Astrocyte (in vitro differentiated cells and primary cell): ENCODE measurements at regions not wholly inside any gene's neighbourhood (a gene's known extent, or its start where the extent isn't known, plus 50 kb on each side); places are given as distances from the start of the nearest gene placed in this dataset.
"Not testable (repeated sequence)": the region's sequence is repeated elsewhere in the genome, so short reads cannot be mapped to it uniquely, and the experiment has no call there.

ENCODE experiments used
- DNase-seq: peaks from one replicate; pipeline ENCODE4 v3.0.0-alpha.2; 2010; ENCODE audit warnings: low read depth
- FAIRE-seq: peaks from 2 replicates; lab custom pipeline; 2011; peaks lifted over from hg19 to GRCh38; lab: Jason Lieb, UNC
- H2AFZ ChIP-seq: 2 replicates; pipeline ENCODE4 v1.6.0; 2012; ENCODE audit warnings: low read depth, low read length, inconsistent platforms
- H3K27ac ChIP-seq: 2 replicates; pipeline ENCODE4 v1.5.1; 2011; ENCODE audit warnings: low read depth, low read length, inconsistent platforms
- H3K27me3 ChIP-seq: 2 replicates; pipeline ENCODE4 v1.6.0; 2011; ENCODE audit warnings: low read length, inconsistent platforms; ENCODE audit not compliant: insufficient read depth
- H3K36me3 ChIP-seq: 2 replicates; pipeline ENCODE4 v1.5.1; 2011; ENCODE audit warnings: low read length, inconsistent platforms; ENCODE audit not compliant: insufficient read depth
- H3K4me1 ChIP-seq: 2 replicates; pipeline ENCODE4 v1.5.1; 2011; ENCODE audit warnings: low read length, inconsistent platforms; ENCODE audit not compliant: insufficient read depth
- H3K4me2 ChIP-seq: 2 replicates; pipeline ENCODE4 v1.6.0; 2012; ENCODE audit warnings: low read length, inconsistent platforms
- H3K4me3 ChIP-seq: 2 replicates; pipeline ENCODE4 v1.5.1; 2011; ENCODE audit warnings: low read depth, mild to moderate bottlenecking, low read length, inconsistent platforms; ENCODE audit not compliant: insufficient read depth
- H3K79me2 ChIP-seq: 2 replicates; pipeline ENCODE4 v1.6.0; 2012; ENCODE audit warnings: mild to moderate bottlenecking, low read length, inconsistent platforms; ENCODE audit not compliant: insufficient read depth
- H3K9ac ChIP-seq: 2 replicates; pipeline ENCODE4 v1.6.0; 2012; ENCODE audit warnings: mild to moderate bottlenecking, low read length, inconsistent platforms
- H3K9me3 ChIP-seq: 2 replicates; pipeline ENCODE4 v1.5.1; 2012; ENCODE audit warnings: low read depth, mild to moderate bottlenecking, low read length, inconsistent platforms; ENCODE audit not compliant: insufficient read depth
- H4K20me1 ChIP-seq: 2 replicates; pipeline ENCODE4 v1.6.0; 2012; ENCODE audit warnings: low read length, inconsistent platforms; ENCODE audit not compliant: insufficient read depth
- H3K27ac Mint-ChIP-seq: one replicate; pipeline ENCODE4 v1.8.0; 2021; ENCODE audit warnings: mild to moderate bottlenecking, mixed read lengths; ENCODE audit not compliant: unreplicated experiment
- H3K27me3 Mint-ChIP-seq: one replicate; pipeline ENCODE4 v1.8.0; 2021; ENCODE audit warnings: low read depth, mixed read lengths; ENCODE audit not compliant: unreplicated experiment
- H3K36me3 Mint-ChIP-seq: one replicate; pipeline ENCODE4 v1.8.0; 2021; ENCODE audit warnings: low read depth, mixed read lengths; ENCODE audit not compliant: unreplicated experiment
- H3K4me1 Mint-ChIP-seq: one replicate; pipeline ENCODE4 v1.8.0; 2021; ENCODE audit warnings: low read depth, mixed read lengths; ENCODE audit not compliant: unreplicated experiment
- H3K4me3 Mint-ChIP-seq: one replicate; pipeline ENCODE4 v1.8.0; 2021; ENCODE audit warnings: mild to moderate bottlenecking, moderate library complexity, mixed read lengths; ENCODE audit not compliant: unreplicated experiment
- H3K9me3 Mint-ChIP-seq: one replicate; pipeline ENCODE4 v1.8.0; 2021; ENCODE audit warnings: mild to moderate bottlenecking, mixed read lengths; ENCODE audit not compliant: unreplicated experiment
- EZH2 ChIP-seq: IDR thresholded peaks from 2 replicates; pipeline ENCODE4 v1.6.1; 2012; ENCODE audit warnings: mild to moderate bottlenecking, low read length, inconsistent platforms; ENCODE audit not compliant: insufficient read depth
- TF ChIP-seq, protein P1 (sequence below): IDR thresholded peaks from 2 replicates; pipeline ENCODE4 v1.5.1; 2011; ENCODE audit warnings: low read depth, mild to moderate bottlenecking, inconsistent platforms, low read length, moderate library complexity; ENCODE audit not compliant: insufficient read depth

DNA sequence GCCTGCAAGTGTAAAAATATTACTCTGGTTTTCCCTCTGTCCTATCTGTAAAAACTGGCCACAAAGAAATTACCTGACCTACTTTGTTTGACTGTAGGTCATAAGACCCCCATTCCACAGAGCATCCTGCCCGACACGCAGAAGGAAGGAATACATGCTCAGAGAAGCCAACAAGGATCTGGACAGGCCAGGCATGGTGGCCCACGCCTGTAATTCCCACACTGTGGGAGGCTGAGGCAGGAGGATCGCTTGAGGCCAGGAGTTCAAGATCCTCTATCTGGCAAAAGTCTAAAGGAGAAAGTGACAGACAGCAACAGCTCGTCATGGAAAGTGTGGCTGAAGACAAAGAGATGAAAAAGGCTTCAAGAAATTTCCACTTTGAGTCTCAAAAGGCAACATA, 78.2 kb upstream of the RNU2-1 start:
- no peaks in the 10 kb centered on the region for H3K9me3 Mint-ChIP-seq
- no peaks in the 10 kb centered on the region for H3K27me3 Mint-ChIP-seq
- Histone ChIP-seq H4K20me1 (no peaks in the 10 kb centered on the region), H3K79me2 (no peaks in the 10 kb centered on the region), H3K4me3 (no peak overlapping the region), H3K9ac (no peak overlapping the region), H3K36me3 (no peaks in the 10 kb centered on the region), H3K9me3 (no peaks in the 10 kb centered on the region), H2AFZ (no peak overlapping the region), H3K4me1 (no peaks in the 10 kb centered on the region), H3K27ac (no peak overlapping the region), H3K4me2 (no peak overlapping the region), H3K27me3 (no peaks in the 10 kb centered on the region)
- peaks cover 2% of the 10 kb centered on the region for H3K4me1 Mint-ChIP-seq
- H3K36me3 Mint-ChIP-seq: no peaks in the 10 kb centered on the region
- TF ChIP-seq, protein P1, sequence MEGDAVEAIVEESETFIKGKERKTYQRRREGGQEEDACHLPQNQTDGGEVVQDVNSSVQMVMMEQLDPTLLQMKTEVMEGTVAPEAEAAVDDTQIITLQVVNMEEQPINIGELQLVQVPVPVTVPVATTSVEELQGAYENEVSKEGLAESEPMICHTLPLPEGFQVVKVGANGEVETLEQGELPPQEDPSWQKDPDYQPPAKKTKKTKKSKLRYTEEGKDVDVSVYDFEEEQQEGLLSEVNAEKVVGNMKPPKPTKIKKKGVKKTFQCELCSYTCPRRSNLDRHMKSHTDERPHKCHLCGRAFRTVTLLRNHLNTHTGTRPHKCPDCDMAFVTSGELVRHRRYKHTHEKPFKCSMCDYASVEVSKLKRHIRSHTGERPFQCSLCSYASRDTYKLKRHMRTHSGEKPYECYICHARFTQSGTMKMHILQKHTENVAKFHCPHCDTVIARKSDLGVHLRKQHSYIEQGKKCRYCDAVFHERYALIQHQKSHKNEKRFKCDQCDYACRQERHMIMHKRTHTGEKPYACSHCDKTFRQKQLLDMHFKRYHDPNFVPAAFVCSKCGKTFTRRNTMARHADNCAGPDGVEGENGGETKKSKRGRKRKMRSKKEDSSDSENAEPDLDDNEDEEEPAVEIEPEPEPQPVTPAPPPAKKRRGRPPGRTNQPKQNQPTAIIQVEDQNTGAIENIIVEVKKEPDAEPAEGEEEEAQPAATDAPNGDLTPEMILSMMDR: no peak
- no peak for TF ChIP-seq EZH2
- FAIRE-seq (no peak), DNase-seq (no peak)
- H3K27ac Mint-ChIP-seq: no peak overlapping the region
- no peak overlapping the region for H3K4me3 Mint-ChIP-seq

DNA sequence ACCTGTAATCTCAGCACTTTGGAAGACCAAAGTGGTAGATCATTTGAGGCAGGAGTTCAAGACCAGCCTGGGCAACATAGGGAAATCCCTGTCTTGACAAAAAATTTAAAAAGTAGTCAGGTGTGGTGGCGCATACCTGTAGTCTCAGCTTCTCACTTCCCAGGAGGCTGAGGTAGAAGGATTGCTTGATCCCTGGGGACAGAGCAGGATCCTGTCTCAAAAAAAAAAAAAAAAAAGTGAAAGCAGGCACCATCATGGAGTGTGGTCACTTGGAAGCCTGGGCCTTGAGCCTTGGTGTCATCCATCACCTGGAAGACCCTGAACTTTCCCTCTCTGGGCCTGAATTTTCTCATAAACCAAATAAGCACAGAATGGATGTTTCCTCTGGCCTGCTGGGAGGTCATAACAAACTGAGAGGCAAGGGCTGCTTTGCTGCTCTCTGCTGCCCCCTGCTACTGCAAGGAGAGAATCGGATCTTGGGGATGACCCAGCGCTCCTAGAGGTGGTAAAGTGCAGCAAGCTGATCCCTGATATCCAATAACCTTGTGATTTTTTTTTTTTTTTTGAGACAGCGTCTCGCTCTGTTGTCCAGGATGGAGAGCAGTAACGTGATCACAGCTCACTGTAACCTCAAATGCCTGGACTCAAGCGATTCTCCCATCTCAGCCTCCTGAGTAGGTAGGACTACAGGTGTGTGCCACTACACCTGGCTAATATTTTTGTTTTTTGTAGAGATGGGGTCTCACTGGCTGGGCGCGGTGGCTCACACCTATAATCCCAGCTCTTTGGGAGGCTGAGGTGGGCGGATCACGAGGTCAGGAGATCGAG, 75.9 kb upstream of the RNU2-1 start:
- no peak overlapping the region for H3K4me3 Mint-ChIP-seq
- no peak overlapping the region for H2AFZ ChIP-seq
- H3K9ac ChIP-seq: no peak overlapping the region
- no peaks in the 10 kb centered on the region for H3K27me3 ChIP-seq
- H3K27ac ChIP-seq: no peak overlapping the region
- no peaks in the 10 kb centered on the region for H4K20me1 ChIP-seq
- no peaks in the 10 kb centered on the region for H3K36me3 Mint-ChIP-seq
- FAIRE-seq (no peak), DNase-seq (no peak)
- TF ChIP-seq, protein P1: no peak
- no peak for TF ChIP-seq EZH2
- H3K9me3 Mint-ChIP-seq: no peaks in the 10 kb centered on the region
- H3K4me3 ChIP-seq: no peak overlapping the region
- H3K27me3 Mint-ChIP-seq: no peaks in the 10 kb centered on the region
- no peaks in the 10 kb centered on the region for H3K36me3 ChIP-seq
- no peak overlapping the region for H3K27ac Mint-ChIP-seq
- H3K79me2 ChIP-seq: no peaks in the 10 kb centered on the region
- H3K4me1 Mint-ChIP-seq: no peaks in the 10 kb centered on the region
- no peaks in the 10 kb centered on the region for H3K4me1 ChIP-seq
- no peak overlapping the region for H3K4me2 ChIP-seq
- H3K9me3 ChIP-seq: no peaks in the 10 kb centered on the region

DNA sequence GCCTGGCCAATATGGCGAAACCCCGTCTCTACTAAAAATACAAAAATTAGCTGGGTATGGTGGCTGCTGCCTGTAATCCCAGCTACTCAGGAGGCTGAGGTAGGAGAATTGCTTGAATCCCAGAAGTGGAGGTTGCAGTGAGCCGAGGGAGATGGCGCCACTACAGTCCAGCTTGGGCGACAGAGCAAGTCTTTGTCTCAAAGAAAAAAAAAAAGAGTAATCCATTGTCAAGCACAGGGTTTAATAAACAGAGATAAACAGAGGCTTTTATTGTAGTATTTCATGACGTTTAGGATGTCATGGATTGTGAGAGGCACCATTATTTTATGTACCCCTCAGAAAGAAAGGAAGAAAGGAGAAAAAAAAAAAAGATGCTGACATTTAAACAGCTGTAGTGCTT, 75.2 kb upstream of the RNU2-1 start:
- H3K36me3 ChIP-seq: no peaks in the 10 kb centered on the region
- no peak overlapping the region for H3K4me3 ChIP-seq
- Mint-ChIP-seq H3K4me3 (no peak overlapping the region), H3K4me1 (no peaks in the 10 kb centered on the region), H3K9me3 (no peaks in the 10 kb centered on the region), H3K27me3 (no peaks in the 10 kb centered on the region), H3K27ac (no peak overlapping the region), H3K36me3 (no peaks in the 10 kb centered on the region)
- H3K4me1 ChIP-seq: no peaks in the 10 kb centered on the region
- no peaks in the 10 kb centered on the region for H3K27me3 ChIP-seq
- H3K9me3 ChIP-seq: no peaks in the 10 kb centered on the region
- H3K27ac ChIP-seq: no peak overlapping the region
- no peaks in the 10 kb centered on the region for H3K79me2 ChIP-seq
- H3K4me2 ChIP-seq: no peak overlapping the region
- FAIRE-seq: no peak
- no peak overlapping the region for H3K9ac ChIP-seq
- DNase-seq: no peak
- TF ChIP-seq, protein P1: no peak
- no peak for TF ChIP-seq EZH2
- no peaks in the 10 kb centered on the region for H4K20me1 ChIP-seq
- no peak overlapping the region for H2AFZ ChIP-seq

DNA sequence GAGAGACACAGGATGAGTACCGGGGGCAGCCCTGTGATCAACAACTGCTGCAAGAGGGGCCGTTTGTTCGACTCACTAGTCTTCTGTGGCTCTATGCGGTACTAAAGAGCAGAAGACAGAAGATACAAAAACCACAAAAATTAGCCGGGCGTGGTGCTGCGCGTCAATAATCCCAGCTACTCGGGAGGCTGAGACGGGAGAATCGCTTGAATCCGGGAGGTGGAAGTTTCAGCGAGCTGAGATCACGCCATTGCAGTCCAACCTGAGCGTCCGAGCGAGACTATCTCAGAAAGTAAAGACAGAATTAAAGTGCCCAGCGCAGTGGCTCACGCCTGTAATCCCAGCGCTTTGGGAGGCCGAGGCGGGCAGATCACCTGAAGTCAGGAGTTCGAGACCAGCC, 71.0 kb upstream of the RNU2-1 start:
- not testable (repeated sequence) for H3K79me2 ChIP-seq, H3K27ac ChIP-seq, H3K36me3 ChIP-seq, H2AFZ ChIP-seq, H4K20me1 ChIP-seq, FAIRE-seq, H3K9ac ChIP-seq, H3K9me3 Mint-ChIP-seq, H3K4me3 ChIP-seq, H3K4me1 Mint-ChIP-seq, H3K36me3 Mint-ChIP-seq, H3K27me3 ChIP-seq, H3K9me3 ChIP-seq, H3K4me1 ChIP-seq, H3K27ac Mint-ChIP-seq, H3K4me2 ChIP-seq, DNase-seq, H3K4me3 Mint-ChIP-seq, H3K27me3 Mint-ChIP-seq
